Fibroblast of skin of right biceps (primary cell): ENCODE measurements at regions not wholly inside any gene's neighbourhood (a gene's known extent, or its start where the extent isn't known, plus 50 kb on each side); places are given as distances from the start of the nearest gene placed in this dataset.

ENCODE experiments used
- DNase-seq: peaks from one replicate; pipeline ENCODE4 v3.0.0-alpha.2; 2013

GRCh38 chr1:5254131-5254725 lies 599.8 kb downstream of the AJAP1 start:
- DNase-seq, result no peak

- DNase-seq, result no peak
Measured at GRCh38 chr1:5253036-5253435, 598.6 kb downstream of the AJAP1 start.

GRCh38 chr1:5250336-5250735 lies 595.9 kb downstream of the AJAP1 start:
- DNase-seq, result no peak

- DNase-seq, result no peak
Measured at GRCh38 chr1:5245348-5245747, 590.9 kb downstream of the AJAP1 start.

GRCh38 chr1:5244631-5245285 lies 590.3 kb downstream of the AJAP1 start:
- DNase-seq, result no peak

- no peak for DNase-seq
Measured at GRCh38 chr1:5242850-5243249, 588.4 kb downstream of the AJAP1 start.

GRCh38 chr1:5239911-5240310 lies 585.5 kb downstream of the AJAP1 start:
- DNase-seq, result no peak

- no peak for DNase-seq
Measured at GRCh38 chr1:5238351-5239130, 584.1 kb downstream of the AJAP1 start.

- no peak for DNase-seq
Measured at GRCh38 chr1:5235355-5235899, 581.0 kb downstream of the AJAP1 start.

GRCh38 chr1:5232537-5232936 lies 578.1 kb downstream of the AJAP1 start:
- no peak for DNase-seq

GRCh38 chr1:5231541-5232315 lies 577.3 kb downstream of the AJAP1 start:
- no peak for DNase-seq

GRCh38 chr1:5227114-5227513 lies 572.7 kb downstream of the AJAP1 start:
- no peak for DNase-seq

- DNase-seq, result no peak
Measured at GRCh38 chr1:5225707-5226704, 571.6 kb downstream of the AJAP1 start.

- DNase-seq, result no peak
Measured at GRCh38 chr1:5223206-5223605, 568.8 kb downstream of the AJAP1 start.

GRCh38 chr1:5222626-5223025 lies 568.2 kb downstream of the AJAP1 start:
- no peak for DNase-seq

- DNase-seq, result no peak
Measured at GRCh38 chr1:5221451-5221850, 567.0 kb downstream of the AJAP1 start.

- DNase-seq, result no peak
Measured at GRCh38 chr1:5220821-5221220, 566.4 kb downstream of the AJAP1 start.

- no peak for DNase-seq
Measured at GRCh38 chr1:5220421-5220820, 566.0 kb downstream of the AJAP1 start.

- no peak for DNase-seq
Measured at GRCh38 chr1:5200006-5200405, 545.6 kb downstream of the AJAP1 start.

- DNase-seq, result no peak
Measured at GRCh38 chr1:5198328-5198727, 543.9 kb downstream of the AJAP1 start.

GRCh38 chr1:5191470-5191869 lies 537.1 kb downstream of the AJAP1 start:
- DNase-seq, result no peak

- DNase-seq, result no peak
Measured at GRCh38 chr1:5189384-5189783, 535.0 kb downstream of the AJAP1 start.
